Fibroblast of the aortic adventitia (primary cell): ENCODE measurements at regions not wholly inside any gene's neighbourhood (a gene's known extent, or its start where the extent isn't known, plus 50 kb on each side); places are given as distances from the start of the nearest gene placed in this dataset.

Experiments
- DNase-seq: peaks from one replicate; pipeline ENCODE4 v3.0.0-alpha.2; 2010; ENCODE audit warnings: low read depth
- H3K4me3 ChIP-seq: 2 replicates; pipeline ENCODE4 v1.5.1; 2011; ENCODE audit warnings: low read depth, mild to moderate bottlenecking, control low read depth, low read length, moderate library complexity
- TF ChIP-seq, protein P1 (sequence below): IDR thresholded peaks from 2 replicates; pipeline ENCODE4 v1.5.1; 2011; ENCODE audit warnings: mild to moderate bottlenecking, low read length, control low read depth, inconsistent platforms; ENCODE audit not compliant: insufficient read depth

DNA sequence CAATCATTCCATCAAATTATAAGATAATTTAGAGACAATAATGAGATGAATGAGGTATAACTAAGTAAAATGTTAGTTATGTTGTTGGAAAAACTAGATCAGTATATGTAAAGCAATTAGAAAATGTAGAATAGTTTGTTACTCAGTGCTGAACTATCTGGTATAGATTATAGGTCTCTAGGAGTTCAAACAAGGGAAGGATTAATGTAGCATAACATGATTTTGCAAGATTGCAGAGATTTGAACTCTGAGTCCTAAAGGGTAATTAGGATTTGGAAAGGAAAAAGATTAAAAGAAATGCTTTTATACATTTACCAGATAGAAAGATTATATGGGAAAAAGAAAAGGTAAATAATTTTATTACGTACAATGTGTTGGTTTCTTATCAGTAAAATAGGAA, 246.3 kb downstream of the KCNC2 start:
- H3K4me3 ChIP-seq: no peak overlapping the region
- TF ChIP-seq, protein P1, sequence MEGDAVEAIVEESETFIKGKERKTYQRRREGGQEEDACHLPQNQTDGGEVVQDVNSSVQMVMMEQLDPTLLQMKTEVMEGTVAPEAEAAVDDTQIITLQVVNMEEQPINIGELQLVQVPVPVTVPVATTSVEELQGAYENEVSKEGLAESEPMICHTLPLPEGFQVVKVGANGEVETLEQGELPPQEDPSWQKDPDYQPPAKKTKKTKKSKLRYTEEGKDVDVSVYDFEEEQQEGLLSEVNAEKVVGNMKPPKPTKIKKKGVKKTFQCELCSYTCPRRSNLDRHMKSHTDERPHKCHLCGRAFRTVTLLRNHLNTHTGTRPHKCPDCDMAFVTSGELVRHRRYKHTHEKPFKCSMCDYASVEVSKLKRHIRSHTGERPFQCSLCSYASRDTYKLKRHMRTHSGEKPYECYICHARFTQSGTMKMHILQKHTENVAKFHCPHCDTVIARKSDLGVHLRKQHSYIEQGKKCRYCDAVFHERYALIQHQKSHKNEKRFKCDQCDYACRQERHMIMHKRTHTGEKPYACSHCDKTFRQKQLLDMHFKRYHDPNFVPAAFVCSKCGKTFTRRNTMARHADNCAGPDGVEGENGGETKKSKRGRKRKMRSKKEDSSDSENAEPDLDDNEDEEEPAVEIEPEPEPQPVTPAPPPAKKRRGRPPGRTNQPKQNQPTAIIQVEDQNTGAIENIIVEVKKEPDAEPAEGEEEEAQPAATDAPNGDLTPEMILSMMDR: no peak
- DNase-seq: no peak

DNA sequence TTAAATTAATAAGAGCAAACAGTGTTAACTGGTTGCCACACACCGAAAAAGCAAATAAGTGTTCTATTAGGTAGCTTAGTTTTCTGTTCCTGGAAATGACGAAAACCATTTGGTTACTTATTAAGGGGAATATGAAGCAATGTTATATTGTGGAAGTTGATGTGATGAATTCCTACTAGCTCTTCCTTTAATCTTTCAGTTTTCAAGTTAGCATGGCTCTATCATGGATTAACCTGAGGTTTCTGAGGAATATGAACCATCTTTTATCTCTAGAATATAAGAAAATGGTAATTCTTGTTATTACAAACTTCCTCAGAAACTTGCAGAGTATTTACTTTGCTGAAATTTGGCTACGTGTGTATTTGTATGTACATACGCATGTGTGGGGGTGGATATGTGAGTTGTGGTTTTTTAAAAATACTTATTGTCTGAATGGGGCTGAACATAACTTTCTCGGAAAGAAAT, 245.7 kb downstream of the KCNC2 start:
- DNase-seq: no peak
- no peak overlapping the region for H3K4me3 ChIP-seq
- TF ChIP-seq, protein P1: no peak

DNA sequence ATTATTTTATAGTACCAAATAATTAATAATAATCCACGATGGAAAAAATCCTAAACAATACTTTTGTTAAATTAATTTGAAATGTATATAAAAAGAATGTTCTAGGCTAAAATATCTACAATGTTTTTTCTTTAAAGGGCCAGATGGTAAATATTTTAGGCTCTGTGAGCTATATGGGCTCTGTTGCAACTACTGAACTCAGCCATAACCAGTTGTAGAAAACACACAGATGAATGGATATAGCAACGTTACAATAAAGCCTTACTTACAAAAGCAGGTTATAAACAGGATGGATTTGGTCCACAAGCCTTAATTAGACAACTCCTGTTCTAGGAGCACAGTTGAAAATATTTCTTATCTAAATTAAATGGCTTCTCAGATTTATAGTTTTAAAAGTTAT, 245.2 kb downstream of the KCNC2 start:
- no peak for DNase-seq
- no peak overlapping the region for H3K4me3 ChIP-seq
- TF ChIP-seq, protein P1: no peak

DNA sequence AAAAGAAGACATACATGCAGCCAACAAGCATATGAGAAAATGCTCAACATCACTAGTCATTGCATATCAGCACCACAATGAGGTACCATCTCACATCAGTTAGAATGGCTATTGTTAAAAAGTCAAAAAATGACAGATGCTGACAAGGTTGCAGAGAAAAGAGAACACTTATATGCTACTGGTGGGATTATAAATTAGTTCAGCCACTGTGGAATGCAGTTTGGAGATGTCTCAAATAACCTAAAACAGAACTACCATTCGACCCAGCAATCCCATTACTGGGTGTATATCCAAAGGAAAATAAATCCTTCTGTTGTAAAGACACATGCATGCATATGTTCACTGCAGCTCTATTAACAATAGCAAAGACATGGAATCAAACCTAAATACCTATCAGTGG, 238.4 kb downstream of the KCNC2 start:
- no peak for DNase-seq
- TF ChIP-seq, protein P1: no peak

DNA sequence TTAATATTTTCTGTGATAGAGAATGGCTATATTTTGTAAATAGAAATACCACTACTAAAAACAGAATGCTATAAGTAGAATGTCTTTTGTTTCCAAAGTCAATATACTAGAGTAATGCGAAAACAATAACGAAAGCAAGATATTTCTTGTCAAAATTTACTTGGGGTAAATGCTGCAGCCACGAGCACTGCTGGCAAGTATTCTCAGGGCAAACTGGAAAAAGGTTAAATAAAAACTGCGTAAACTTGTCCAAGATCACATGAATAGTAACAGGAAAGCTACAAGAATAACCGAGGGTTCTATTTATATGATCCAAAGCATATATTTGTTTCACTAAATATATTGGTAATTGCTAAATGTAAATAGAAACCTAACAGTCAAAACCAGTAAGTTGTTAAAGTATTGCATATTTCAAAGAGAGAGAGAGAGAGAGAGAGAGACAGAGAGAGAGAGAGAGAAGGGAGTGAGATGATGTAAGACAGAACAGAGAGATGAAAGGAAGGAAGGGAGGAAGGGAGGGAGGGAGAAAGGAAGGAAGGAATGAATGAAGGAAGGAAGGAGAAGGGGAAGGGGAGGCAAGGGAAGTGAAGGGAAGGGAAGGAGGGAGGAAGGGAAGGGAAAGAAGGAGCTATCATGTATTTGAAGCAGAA, 231.7 kb downstream of the KCNC2 start:
- no peak for DNase-seq
- TF ChIP-seq, protein P1: no peak
- H3K4me3 ChIP-seq: no peak overlapping the region

More for the DNA sequence above, 238.4 kb downstream of the KCNC2 start:
- H3K4me3 ChIP-seq: no peak overlapping the region

DNA sequence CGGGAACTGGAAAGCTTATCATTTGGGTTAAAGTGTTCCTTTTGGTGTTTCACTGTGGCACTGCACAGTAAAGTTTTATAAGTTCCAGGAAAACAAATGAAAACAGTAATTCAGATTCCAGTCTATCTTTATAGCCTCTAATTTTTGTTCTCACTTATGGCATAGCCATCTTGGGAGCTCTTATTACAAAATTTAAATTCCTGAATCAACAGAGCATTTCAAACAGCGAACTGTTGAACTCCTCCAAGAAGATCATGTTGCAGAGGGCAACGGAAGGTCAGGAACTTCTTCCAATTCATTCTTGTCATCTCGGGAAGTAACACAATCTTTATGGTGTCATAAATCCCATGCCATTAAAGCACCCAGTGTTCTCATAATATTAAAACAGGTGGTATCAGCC, 229.1 kb downstream of the KCNC2 start:
- TF ChIP-seq, protein P1: no peak

DNA sequence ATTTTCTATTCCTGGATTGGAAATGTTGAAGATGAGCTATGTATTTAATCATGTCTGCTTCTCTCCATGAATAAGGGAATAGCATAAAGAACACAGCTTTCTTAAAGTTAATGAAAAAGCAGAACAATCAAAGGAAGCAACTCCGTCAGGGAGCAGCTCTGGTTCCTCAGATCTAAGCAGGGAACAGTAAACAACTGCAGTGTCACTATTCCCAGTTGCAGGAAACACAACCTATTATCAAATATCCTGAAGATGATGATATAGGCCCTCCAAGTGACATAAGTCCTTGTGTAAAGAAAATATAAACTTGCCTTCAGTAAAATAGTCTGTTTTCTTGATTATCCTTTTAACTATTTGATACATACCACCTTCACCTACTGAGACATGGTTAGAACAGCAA, 228.1 kb downstream of the KCNC2 start:
- TF ChIP-seq, protein P1: no peak
- H3K4me3 ChIP-seq: no peak overlapping the region
- DNase-seq: no peak

More for the DNA sequence above, 229.1 kb downstream of the KCNC2 start:
- no peak for DNase-seq
- no peak overlapping the region for H3K4me3 ChIP-seq
